Heart right ventricle (tissue), 16 donors: ENCODE measurements at regions not wholly inside any gene's neighbourhood (a gene's known extent, or its start where the extent isn't known, plus 50 kb on each side); places are given as distances from the start of the nearest gene placed in this dataset.

Experiments
- ATAC-seq, 8 donors: fragments of 200-7000 bp; cut with Tn5 transposase; one replicate each; pipeline ENCODE4 v1.9.1; 2020; ENCODE audit warnings: mild to moderate bottlenecking in 8 of 8, moderate library complexity in 8 of 8, moderate number of reproducible peaks in 1 of 8
- DNase-seq, 2 donors: peaks; one replicate each; pipeline ENCODE4 v3.0.0-alpha.2; 2020
- H3K27ac ChIP-seq, 10 donors: fragments of 200-600 bp; sonication (generic) in 2 of 10; one replicate each; pipeline versions ENCODE4 v1.5.0 to v1.8.0; 2020 to 2022; ENCODE audit warnings: mild to moderate bottlenecking in 3 of 10
- H3K27me3 ChIP-seq, 7 donors: fragments of 200-600 bp; one replicate each; pipeline ENCODE4 v1.8.0; 2021 to 2022; ENCODE audit warnings: mild to moderate bottlenecking in 2 of 7
- H3K36me3 ChIP-seq, 9 donors: fragments of 200-600 bp; sonication (generic) in 1 of 9; one replicate each; pipeline versions ENCODE4 v1.5.0 to v1.8.0; 2020 to 2022; ENCODE audit warnings: mild to moderate bottlenecking in 2 of 9
- H3K4me1 ChIP-seq, 9 donors: fragments of 200-600 bp; sonication (generic) in 1 of 9; one replicate each; pipeline versions ENCODE4 v1.5.0 to v1.8.0; 2020 to 2022; ENCODE audit warnings: mild to moderate bottlenecking in 4 of 9
- H3K4me3 ChIP-seq, 10 donors: fragments of 200-600 bp; sonication (generic) in 2 of 10; one replicate each; pipeline versions ENCODE4 v1.5.0 to v1.8.0; 2020 to 2022; ENCODE audit warnings: mild to moderate bottlenecking in 7 of 10, moderate library complexity in 2 of 10
- H3K9me3 ChIP-seq, 11 donors: fragments of 200-600 bp in 10 of 11; sonication (generic) in 2 of 11; one replicate each; pipeline versions ENCODE4 v1.5.0 to v1.8.0; 2013 to 2022; ENCODE audit warnings: mild to moderate bottlenecking in 2 of 11, control low read depth in 1 of 11, moderate library complexity in 1 of 11
- WGBS, 2 donors: extraction: QIAGEN DNeasy Blood & Tissue Kit; methylation state at CpG; one replicate each; pipeline ENCODE4 v1.1.7; 2013; ENCODE audit warnings: inconsistent platforms in 1 of 2; 5-methylcytosine and 5-hydroxymethylcytosine counted together
- intact Hi-C, 10 donors: fragments of 100-400 bp; cut with DNase I; formaldehyde crosslinking; loops; one replicate each; pipeline versions ENCODE4 v1.11.1 to v1.14.2; 2022
- TF ChIP-seq, protein P1 (sequence below), 9 donors: fragments of 200-600 bp; sonication (generic) in 2 of 9; IDR thresholded peaks; one replicate each; pipeline versions ENCODE4 v1.5.0 to v1.8.0; 2021 to 2022; ENCODE audit warnings: antibody characterized with exemption in 9 of 9, mild to moderate bottlenecking in 5 of 9, moderate library complexity in 1 of 9
- donor health status: Arrhythmogenic right ventricular cardiomyopathy.
- donor health status: ischemic (EF 13 %, LVEDD 7.1; RV severe dilation, severe dysfunction).
- donor health status: healthy with polysubstance abuse.
- donor health status: DM: no; HTN: yes; CAD: no.
- donor health status: DM: no; HTN: no; CAD: no.
- donor health status: ischemic (EF 25% LVEDD 6.9; RV normal size, moderate dysfunction).
- donor health status: ischemic (EF 25% LVEDD 5.7; RV mildly dilated, moderate dysfunction).
- donor health status: healthy.
- donor health status: DM: yes; HTN: yes; CAD: no.
- donor health status: Ischemic cardiomyopathy.
- donor health status: ischemic (EF 35%, LVEDD 5.7; RV mildly dilated, moderate dysfunction).
- donor health status: nonischemic (EF 11% LVEDD 7.7; RV severe dilation, severe dysfunction).
- donor health status: DM: yes; HTN: yes; CAD: no.
- donor health status: PGD.
- donor health status: ischemic (EF 29% LVEDD 5.4; RV normal size, mild dysfunction).
- donor health status: nonischemic (EF 23%, LVEDD 6.1; RV moderate dilation, normal function).

DNA sequence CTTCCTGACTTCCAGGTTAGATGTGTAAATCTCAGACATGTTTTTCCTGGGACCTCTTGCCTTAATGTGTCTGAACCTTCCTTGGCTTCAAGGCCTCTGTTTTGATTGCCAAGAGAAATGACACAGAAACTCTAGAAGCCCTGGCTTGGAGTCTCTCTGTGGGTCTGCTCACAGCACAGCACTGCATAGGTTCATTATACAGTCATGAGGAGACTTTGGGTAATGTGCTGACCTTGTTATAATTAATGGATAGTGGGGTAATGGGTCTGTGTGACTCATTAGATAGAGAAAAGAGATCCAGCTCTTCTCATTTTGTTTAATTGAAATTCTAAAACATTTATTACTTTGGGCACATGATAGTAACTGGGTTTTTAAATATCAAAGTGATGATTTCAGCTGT is 175.8 kb upstream of the GLRA1 start:
- H3K27me3 ChIP-seq: peaks cover 0 to 5% (median 0%) of the 10 kb centered on the region in 7 donors
- no peak overlapping the region for H3K4me3 ChIP-seq
- no peaks in the 10 kb centered on the region for H3K9me3 ChIP-seq
- ATAC-seq (no peak), DNase-seq (no peak)
- no peaks in the 10 kb centered on the region for H3K36me3 ChIP-seq
- TF ChIP-seq, protein P1, sequence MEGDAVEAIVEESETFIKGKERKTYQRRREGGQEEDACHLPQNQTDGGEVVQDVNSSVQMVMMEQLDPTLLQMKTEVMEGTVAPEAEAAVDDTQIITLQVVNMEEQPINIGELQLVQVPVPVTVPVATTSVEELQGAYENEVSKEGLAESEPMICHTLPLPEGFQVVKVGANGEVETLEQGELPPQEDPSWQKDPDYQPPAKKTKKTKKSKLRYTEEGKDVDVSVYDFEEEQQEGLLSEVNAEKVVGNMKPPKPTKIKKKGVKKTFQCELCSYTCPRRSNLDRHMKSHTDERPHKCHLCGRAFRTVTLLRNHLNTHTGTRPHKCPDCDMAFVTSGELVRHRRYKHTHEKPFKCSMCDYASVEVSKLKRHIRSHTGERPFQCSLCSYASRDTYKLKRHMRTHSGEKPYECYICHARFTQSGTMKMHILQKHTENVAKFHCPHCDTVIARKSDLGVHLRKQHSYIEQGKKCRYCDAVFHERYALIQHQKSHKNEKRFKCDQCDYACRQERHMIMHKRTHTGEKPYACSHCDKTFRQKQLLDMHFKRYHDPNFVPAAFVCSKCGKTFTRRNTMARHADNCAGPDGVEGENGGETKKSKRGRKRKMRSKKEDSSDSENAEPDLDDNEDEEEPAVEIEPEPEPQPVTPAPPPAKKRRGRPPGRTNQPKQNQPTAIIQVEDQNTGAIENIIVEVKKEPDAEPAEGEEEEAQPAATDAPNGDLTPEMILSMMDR (IDR thresholded peaks at IDR 0.05): no peak
- H3K4me1 ChIP-seq: no peaks in the 10 kb centered on the region
- no peak overlapping the region for H3K27ac ChIP-seq
- intact Hi-C loops: no loop called here

DNA sequence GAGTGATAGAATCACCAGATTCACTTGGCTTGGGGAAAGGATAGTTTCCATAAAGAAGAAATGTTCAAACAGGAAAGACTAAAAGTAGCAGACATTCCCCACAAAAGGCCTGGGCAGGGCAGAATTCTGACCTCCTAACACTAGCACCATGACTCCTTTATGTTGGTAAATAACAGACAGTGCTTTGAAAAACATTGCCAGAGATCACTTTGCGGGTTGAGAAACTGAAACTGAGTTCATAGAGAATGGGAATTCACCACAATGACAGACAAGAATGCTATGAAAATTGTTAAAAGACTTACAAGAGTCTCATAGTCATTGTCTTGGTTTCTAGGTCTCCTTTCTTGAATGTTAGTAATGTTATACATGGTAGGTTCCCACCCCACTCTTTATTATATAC is 172.5 kb upstream of the GLRA1 start:
- DNase-seq (no peak), ATAC-seq (no peak)
- Histone ChIP-seq H3K36me3 (no peaks in the 10 kb centered on the region), H3K27ac (no peak overlapping the region), H3K9me3 (no peaks in the 10 kb centered on the region), H3K4me1 (no peaks in the 10 kb centered on the region), H3K27me3 (no peaks in the 10 kb centered on the region), H3K4me3 (no peak overlapping the region)
- WGBS, 2 donors: 58 to 70% methylated on average over 1 of the region's 1 CpG
- intact Hi-C loops: no loop called here
- TF ChIP-seq, protein P1 (IDR thresholded peaks at IDR 0.05): no peak

DNA sequence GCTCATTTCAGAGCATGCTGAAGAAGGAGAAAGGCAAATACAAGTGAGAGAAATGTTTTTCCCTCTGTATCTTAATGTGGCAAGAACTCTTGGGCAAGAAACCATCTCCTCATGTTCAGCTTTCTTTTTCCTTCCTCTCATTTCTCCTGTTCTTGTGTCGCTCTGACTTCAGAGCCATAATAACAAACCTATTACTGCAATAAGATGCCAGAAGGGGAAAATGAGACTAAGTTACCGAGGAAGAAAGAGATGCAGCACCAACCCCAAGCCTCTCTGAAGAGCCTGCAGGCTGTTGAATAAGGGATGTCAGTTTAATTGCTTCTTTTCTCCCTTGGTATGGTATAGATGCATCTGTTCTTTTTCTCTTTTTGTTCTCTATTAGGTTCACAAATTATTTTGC is 170.1 kb upstream of the GLRA1 start:
- H3K27me3 ChIP-seq: no peaks in the 10 kb centered on the region
- DNase-seq (no peak), ATAC-seq (no peak)
- H3K27ac ChIP-seq: no peak overlapping the region
- WGBS, 2 donors: 86 to 88% methylated on average over 2 of the region's 2 CpGs
- no peaks in the 10 kb centered on the region for H3K4me1 ChIP-seq
- intact Hi-C loops: no loop called here
- TF ChIP-seq, protein P1 (IDR thresholded peaks at IDR 0.05): no peak
- H3K9me3 ChIP-seq: no peaks in the 10 kb centered on the region
- no peak overlapping the region for H3K4me3 ChIP-seq
- H3K36me3 ChIP-seq: no peaks in the 10 kb centered on the region

DNA sequence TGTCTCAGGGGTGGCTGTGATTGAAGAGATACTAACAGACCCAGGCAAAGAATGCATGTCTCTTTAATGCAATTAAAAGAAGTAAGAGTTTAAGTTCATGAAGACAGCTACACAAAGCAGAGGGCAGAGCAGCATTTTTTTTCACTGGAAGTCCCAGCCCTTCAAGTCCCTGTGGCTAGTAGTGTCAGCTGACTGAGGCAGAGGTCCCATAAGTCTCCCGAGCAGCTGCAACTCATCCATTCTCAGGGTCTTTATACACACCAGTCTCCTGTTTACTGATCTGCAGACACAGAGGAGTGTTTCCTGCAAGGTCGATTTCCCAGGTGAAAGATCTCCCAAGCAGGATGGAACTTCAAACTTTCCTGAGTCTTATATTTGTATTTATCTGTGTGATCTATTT is 169.4 kb upstream of the GLRA1 start:
- ATAC-seq: no peak
- 30 to 32% methylated on average over 2 of the region's 2 CpGs for WGBS, 2 donors

More for the DNA sequence above, 169.4 kb upstream of the GLRA1 start:
- intact Hi-C loops: no loop called here
- DNase-seq: no peak
- no peaks in the 10 kb centered on the region for H3K9me3 ChIP-seq
- TF ChIP-seq, protein P1 (IDR thresholded peaks at IDR 0.05): no peak
- no peaks in the 10 kb centered on the region for H3K36me3 ChIP-seq
- H3K4me3 ChIP-seq: no peak overlapping the region
- H3K27me3 ChIP-seq: no peaks in the 10 kb centered on the region
- H3K27ac ChIP-seq: no peak overlapping the region
- no peaks in the 10 kb centered on the region for H3K4me1 ChIP-seq
